ENCODE measurements at regions not wholly inside any gene's neighbourhood (a gene's known extent, or its start where the extent isn't known, plus 50 kb on each side); places are given as distances from the start of the nearest gene placed in this dataset.

DNA sequence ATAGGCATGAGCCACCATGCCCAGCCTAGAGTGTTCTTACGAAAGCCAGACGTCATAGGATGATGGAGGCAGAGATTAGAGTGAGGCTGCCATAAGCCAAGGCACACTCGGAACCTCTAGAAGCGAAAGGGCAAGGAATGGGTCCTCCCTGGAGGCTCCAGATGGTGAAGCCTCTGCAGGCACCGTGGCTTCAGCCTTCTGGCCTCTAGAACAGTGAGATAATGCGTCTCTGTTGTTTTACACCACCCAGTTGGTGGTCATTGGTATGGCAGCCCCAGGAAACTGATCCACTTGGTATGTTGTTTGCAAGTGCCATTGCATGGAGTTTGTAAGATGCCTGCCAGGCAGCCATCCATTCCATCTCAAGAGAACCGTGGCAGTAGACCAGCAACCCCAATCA is 791.0 kb downstream of the TBC1D22A start:
- no peaks in the 10 kb centered on the region for H3K4me1 ChIP-seq (ENCODE audit: control insufficient read depth, insufficient read depth, low read length)
- ChIA-PET CTCF (no interaction called here), POLR2A (no interaction called here)
- no peak overlapping the region for H3K27ac ChIP-seq (ENCODE audit: extremely low read depth, low read depth, low read length)
- no peaks in the 10 kb centered on the region for H3K36me3 ChIP-seq (ENCODE audit: control insufficient read depth in 2 of 2, insufficient read depth in 1 of 2, low read length in 2 of 2)
- H3K9me3 ChIP-seq (ENCODE audit: control insufficient read depth, insufficient read depth, low read depth, low read length) = no peaks in the 10 kb centered on the region
- TF ChIP-seq OSR2 (tag by site-specific recombination; IDR thresholded peaks at IDR 0.05) (no peak), ZNF501 (tag by site-specific recombination; IDR thresholded peaks at IDR 0.05) (no peak), ZNF707 (tag by site-specific recombination; IDR thresholded peaks at IDR 0.05) (no peak), KLF10 (tag by site-specific recombination; IDR thresholded peaks at IDR 0.05) (no peak), ZNF596 (tag by site-specific recombination; IDR thresholded peaks at IDR 0.05) (no peak), ZNF221 (tag by site-specific recombination; IDR thresholded peaks at IDR 0.05; ENCODE audit: borderline replicate concordance) (no peak), KLF8 (tag by site-specific recombination; IDR thresholded peaks at IDR 0.05) (no peak), ZNF677 (tag by site-specific recombination; IDR thresholded peaks at IDR 0.05) (no peak), ZNF791 (tag by site-specific recombination; IDR thresholded peaks at IDR 0.05) (no peak), ZNF416 (tag by site-specific recombination; IDR thresholded peaks at IDR 0.05) (no peak)
- TF ChIP-seq, protein P1, sequence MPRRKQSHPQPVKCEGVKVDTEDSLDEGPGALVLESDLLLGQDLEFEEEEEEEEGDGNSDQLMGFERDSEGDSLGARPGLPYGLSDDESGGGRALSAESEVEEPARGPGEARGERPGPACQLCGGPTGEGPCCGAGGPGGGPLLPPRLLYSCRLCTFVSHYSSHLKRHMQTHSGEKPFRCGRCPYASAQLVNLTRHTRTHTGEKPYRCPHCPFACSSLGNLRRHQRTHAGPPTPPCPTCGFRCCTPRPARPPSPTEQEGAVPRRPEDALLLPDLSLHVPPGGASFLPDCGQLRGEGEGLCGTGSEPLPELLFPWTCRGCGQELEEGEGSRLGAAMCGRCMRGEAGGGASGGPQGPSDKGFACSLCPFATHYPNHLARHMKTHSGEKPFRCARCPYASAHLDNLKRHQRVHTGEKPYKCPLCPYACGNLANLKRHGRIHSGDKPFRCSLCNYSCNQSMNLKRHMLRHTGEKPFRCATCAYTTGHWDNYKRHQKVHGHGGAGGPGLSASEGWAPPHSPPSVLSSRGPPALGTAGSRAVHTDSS (tag by site-specific recombination; IDR thresholded peaks at IDR 0.05) = no peak
- TF ChIP-seq, protein P2, sequence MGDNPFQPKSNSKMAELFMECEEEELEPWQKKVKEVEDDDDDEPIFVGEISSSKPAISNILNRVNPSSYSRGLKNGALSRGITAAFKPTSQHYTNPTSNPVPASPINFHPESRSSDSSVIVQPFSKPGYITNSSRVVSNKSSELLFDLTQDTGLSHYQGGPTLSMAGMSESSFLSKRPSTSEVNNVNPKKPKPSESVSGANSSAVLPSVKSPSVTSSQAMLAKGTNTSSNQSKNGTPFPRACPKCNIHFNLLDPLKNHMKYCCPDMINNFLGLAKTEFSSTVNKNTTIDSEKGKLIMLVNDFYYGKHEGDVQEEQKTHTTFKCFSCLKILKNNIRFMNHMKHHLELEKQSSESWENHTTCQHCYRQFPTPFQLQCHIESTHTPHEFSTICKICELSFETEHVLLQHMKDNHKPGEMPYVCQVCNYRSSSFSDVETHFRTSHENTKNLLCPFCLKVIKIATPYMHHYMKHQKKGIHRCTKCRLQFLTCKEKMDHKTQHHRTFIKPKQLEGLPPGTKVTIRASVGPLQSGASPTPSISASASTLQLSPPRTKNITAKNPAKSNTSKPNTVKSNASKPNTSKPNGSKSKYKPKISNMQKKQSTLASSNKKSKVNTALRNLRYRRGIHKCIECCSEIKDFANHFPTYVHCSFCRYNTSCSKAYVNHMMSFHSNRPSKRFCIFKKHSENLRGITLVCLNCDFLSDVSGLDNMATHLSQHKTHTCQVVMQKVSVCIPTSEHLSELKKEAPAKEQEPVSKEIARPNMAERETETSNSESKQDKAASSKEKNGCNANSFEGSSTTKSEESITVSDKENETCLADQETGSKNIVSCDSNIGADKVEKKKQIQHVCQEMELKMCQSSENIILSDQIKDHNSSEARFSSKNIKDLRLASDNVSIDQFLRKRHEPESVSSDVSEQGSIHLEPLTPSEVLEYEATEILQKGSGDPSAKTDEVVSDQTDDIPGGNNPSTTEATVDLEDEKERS (tag by site-specific recombination; IDR thresholded peaks at IDR 0.05) = no peak
- H3K4me3 ChIP-seq (ENCODE audit: low read depth, low read length) = no peak overlapping the region

DNA sequence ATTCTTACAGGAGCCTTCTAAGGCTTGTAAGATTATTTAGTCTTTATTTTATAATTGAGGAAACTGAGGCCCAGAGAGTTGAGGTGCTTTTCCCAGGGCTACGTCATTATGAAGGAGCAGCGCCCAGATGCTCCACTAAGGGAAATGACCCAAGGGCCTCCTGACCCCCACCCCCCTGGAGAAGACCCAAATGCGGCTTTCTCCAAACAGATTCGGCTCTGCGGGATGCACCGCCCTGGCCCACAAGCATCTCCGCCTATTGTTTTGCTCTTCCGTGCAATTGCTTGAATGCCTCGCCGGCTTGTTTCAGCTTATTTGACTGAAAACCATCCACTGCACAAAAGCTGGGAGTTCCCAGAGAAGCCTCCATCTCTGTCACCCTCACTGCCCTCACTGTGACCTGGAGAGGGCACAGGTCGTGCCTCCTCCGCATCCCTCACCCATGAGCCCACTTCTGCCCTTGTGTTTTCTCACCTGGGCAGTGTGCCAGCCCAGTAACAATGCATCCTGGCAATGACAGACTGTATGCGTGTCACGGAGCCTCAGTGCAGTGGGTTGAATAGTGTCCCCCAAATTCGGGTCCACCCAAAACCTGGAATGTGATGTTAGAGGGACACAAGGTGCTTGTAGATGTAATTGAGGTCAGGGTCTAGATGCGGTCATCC is 790.2 kb downstream of the TBC1D22A start:
- H3K9me3 ChIP-seq (ENCODE audit: control insufficient read depth, insufficient read depth, low read depth, low read length) = no peaks in the 10 kb centered on the region
- TF ChIP-seq ZXDB (tag by site-specific recombination; IDR thresholded peaks at IDR 0.05) (no peak), ZNF175 (tag by site-specific recombination; IDR thresholded peaks at IDR 0.05) (no peak), ZNF510 (tag by site-specific recombination; IDR thresholded peaks at IDR 0.05; ENCODE audit: insufficient replicate concordance) (no peak)
- TF ChIP-seq, protein P2 (tag by site-specific recombination; IDR thresholded peaks at IDR 0.05) = no peak
- no peaks in the 10 kb centered on the region for H3K4me1 ChIP-seq (ENCODE audit: control insufficient read depth, insufficient read depth, low read length)
- no peak overlapping the region for H3K4me3 ChIP-seq (ENCODE audit: low read depth, low read length)
- no peaks in the 10 kb centered on the region for H3K36me3 ChIP-seq (ENCODE audit: control insufficient read depth in 2 of 2, insufficient read depth in 1 of 2, low read length in 2 of 2)
- ChIA-PET CTCF (no interaction called here), POLR2A (no interaction called here)
- H3K27ac ChIP-seq (ENCODE audit: extremely low read depth, low read depth, low read length) = no peak overlapping the region
